Hepatocyte (in vitro differentiated cells): ENCODE measurements at regions not wholly inside any gene's neighbourhood (a gene's known extent, or its start where the extent isn't known, plus 50 kb on each side); places are given as distances from the start of the nearest gene placed in this dataset.

Experiments
- CTCF ChIP-seq: fragments of 200-600 bp; sonication (generic); IDR thresholded peaks from 2 replicates; pipeline ENCODE4 v1.5.1; 2016; ENCODE audit warnings: antibody characterized with exemption, mild to moderate bottlenecking; ENCODE audit not compliant: poor library complexity
- EZH2 ChIP-seq: fragments of 200-600 bp; sonication (generic); IDR thresholded peaks from 2 replicates; pipeline ENCODE4 v1.6.1; 2016; ENCODE audit warnings: antibody characterized with exemption, mild to moderate bottlenecking, borderline replicate concordance
- EZH2phosphoT487 ChIP-seq: fragments of 200-600 bp; sonication (generic); IDR thresholded peaks from one replicate; pipeline ENCODE4 v1.6.1; 2018; ENCODE audit warnings: antibody characterized with exemption, mild to moderate bottlenecking, low read depth, moderate library complexity; ENCODE audit not compliant: unreplicated experiment, severe bottlenecking

- TF ChIP-seq CTCF (no peak), EZH2phosphoT487 (no peak), EZH2 (no peak)
Measured at GRCh38 chr11:92357841-92358240, 133.2 kb downstream of the FAT3 start.
